HUES48 (cell line): ENCODE measurements at regions not wholly inside any gene's neighbourhood (a gene's known extent, or its start where the extent isn't known, plus 50 kb on each side); places are given as distances from the start of the nearest gene placed in this dataset.

Experiments used
- H3K27ac ChIP-seq: one replicate; pipeline ENCODE4 v1.7.0; 2013; ENCODE audit warnings: low read depth, low read length, inconsistent platforms
- H3K27me3 ChIP-seq: 2 replicates; pipeline ENCODE4 v1.6.1; 2013; ENCODE audit warnings: mild to moderate bottlenecking, low read length; ENCODE audit not compliant: control insufficient read depth, insufficient read depth
- H3K36me3 ChIP-seq: 2 replicates; pipeline ENCODE4 v1.6.1; 2013; ENCODE audit warnings: low read length; ENCODE audit not compliant: control insufficient read depth, insufficient read depth
- H3K4me1 ChIP-seq: 2 replicates; pipeline ENCODE4 v1.6.1; 2013; ENCODE audit warnings: mild to moderate bottlenecking, low read length; ENCODE audit not compliant: control insufficient read depth, insufficient read depth
- H3K4me3 ChIP-seq: 2 replicates; pipeline ENCODE4 v1.5.1; 2013; ENCODE audit warnings: mild to moderate bottlenecking, low read depth, low read length
- H3K9ac ChIP-seq: 2 replicates; pipeline ENCODE4 v1.6.1; 2013; ENCODE audit warnings: mild to moderate bottlenecking, low read depth, low read length, moderate library complexity
- H3K9me3 ChIP-seq: 2 replicates; pipeline ENCODE4 v1.6.1; 2013; ENCODE audit warnings: low read length; ENCODE audit not compliant: control insufficient read depth, insufficient read depth

DNA sequence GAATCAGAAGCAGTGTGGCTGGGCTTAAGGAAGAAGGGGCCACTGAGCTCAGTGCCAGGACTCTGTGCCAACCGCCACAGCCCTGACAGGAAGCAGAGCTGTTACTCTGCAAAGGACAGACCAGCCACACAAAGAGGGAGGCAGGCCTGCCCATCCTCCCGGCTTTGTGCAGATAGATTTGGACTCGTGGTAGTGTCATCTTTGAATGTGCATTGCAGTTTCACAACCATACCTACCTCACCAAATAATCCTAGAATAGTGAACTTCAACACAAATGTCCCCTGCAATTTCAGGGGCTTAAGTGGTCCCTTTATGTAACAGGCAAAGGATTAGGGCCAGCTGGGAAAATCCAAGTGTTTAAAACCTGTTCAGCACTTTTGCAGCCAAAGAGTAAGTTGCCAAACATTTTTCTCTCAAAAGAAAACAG, 55.1 kb upstream of the CLDN10 start:
- no peak overlapping the region for H3K9ac ChIP-seq
- H3K4me1 ChIP-seq, result peaks cover 2% of the 10 kb centered on the region; the same call in 1 of the 2 replicates
- H3K36me3 ChIP-seq, result no peaks in the 10 kb centered on the region
- H3K4me3 ChIP-seq, result no peak overlapping the region
- no peaks in the 10 kb centered on the region for H3K27me3 ChIP-seq
- H3K27ac ChIP-seq, result no peak overlapping the region
- H3K9me3 ChIP-seq, result 0 out of 2 replicates have a peak, but pooled peaks cover 2% of the 10 kb centered on the region

DNA sequence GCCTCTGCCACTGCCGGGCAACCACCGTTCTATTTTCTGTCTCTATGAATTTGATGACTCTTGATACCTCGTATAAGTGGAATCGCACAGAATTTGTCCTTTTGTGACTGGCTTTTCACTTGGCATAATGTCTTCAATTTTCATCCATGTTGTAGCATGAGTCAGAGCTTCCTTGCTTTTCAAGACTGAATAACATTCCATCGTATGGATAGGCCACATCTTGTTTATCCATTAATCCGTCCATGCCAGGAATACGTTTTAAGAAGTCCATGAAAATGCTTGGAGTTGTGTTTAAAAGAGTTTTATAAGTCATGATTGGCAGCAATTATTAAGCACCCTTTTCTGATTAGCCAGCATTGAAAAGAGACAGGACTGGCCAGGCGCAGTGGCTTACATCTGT, 53.6 kb upstream of the CLDN10 start:
- Histone ChIP-seq H3K36me3 (no peaks in the 10 kb centered on the region), H3K4me1 (no peaks in the 10 kb centered on the region), H3K27me3 (no peaks in the 10 kb centered on the region), H3K9ac (no peak overlapping the region), H3K9me3 (0 out of 2 replicates have a peak, but pooled peaks cover 2% of the 10 kb centered on the region), H3K27ac (no peak overlapping the region), H3K4me3 (no peak overlapping the region)

DNA sequence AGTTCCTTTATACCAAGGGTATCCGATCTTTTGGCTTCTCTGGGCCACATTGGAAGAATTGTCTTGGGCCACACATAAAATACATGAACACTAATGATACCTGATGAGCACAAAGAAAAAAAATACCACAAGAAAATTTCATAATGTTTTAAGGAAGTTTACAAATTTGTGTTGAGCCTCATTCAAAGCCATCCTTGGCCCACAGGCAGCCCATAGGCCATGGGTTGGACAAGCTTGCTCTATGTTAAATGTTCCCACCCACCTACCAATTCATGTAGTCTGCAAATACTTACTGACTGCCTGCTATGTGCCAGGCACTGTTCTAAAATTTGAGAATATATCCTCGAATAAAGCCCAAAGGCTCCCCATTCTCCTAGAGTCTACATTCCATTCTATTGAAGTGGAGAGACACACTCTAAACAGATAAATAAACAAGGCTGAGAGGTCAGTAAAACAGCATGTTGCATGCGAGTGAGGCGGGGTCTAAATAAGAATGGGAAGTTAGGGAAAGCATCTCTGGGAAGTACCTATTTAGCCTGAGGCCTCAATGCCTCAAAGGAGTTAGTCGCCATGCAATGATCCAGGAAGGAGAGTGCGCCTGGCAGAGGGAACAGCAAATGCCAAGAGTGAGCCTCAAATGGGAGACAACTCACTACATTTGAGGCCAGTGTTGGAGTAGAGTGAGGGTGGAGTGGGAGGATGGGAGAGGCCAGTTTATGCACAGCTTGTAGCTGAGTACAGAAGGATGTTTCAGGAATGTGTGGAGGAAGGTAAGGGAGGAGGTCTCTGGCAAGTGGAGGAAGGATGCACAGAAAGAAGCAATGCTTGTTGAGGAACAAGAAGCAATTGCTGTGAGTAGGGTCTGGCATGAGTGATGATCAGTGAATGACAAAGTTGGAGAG, 52.5 kb upstream of the CLDN10 start:
- Histone ChIP-seq H3K4me1 (peaks cover 5% of the 10 kb centered on the region), H3K27me3 (no peaks in the 10 kb centered on the region), H3K9ac (no peak overlapping the region), H3K4me3 (no peak overlapping the region), H3K36me3 (no peaks in the 10 kb centered on the region), H3K9me3 (0 out of 2 replicates have a peak, but pooled peaks cover 2% of the 10 kb centered on the region), H3K27ac (no peak overlapping the region)

DNA sequence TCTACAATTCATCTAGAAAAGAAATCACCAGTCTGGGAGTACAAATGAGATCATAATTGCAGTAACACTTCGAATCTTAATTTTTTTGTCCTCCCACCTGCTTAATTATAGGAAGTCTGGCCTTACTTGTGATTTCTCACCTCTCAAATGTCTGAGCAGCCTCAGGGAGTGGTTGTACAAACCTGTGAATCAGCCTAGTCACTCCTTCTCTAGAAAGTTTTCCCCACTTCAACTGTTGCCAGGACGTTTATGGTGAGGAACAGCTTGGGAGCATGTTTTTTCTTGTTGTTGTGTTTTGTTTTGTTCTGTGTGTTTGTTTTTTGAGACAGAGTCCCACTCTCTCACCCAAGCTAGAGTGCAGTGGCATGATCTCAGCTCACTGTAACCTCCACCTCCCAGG, 50.3 kb upstream of the CLDN10 start:
- H3K9ac ChIP-seq, result no peak overlapping the region
- no peaks in the 10 kb centered on the region for H3K27me3 ChIP-seq
- H3K9me3 ChIP-seq, result no peaks in the 10 kb centered on the region
- peaks cover 9% of the 10 kb centered on the region for H3K4me1 ChIP-seq
- H3K36me3 ChIP-seq, result no peaks in the 10 kb centered on the region
- no peak overlapping the region for H3K27ac ChIP-seq
- H3K4me3 ChIP-seq, result no peak overlapping the region
